GM18499 (cell line): ENCODE measurements at regions not wholly inside any gene's neighbourhood (a gene's known extent, or its start where the extent isn't known, plus 50 kb on each side); places are given as distances from the start of the nearest gene placed in this dataset.
"Not testable (repeated sequence)": the region's sequence is repeated elsewhere in the genome, so short reads cannot be mapped to it uniquely, and the experiment has no call there.

Experiments used
- ATAC-seq: cut with Tn5 transposase; IDR thresholded peaks from one replicate; pipeline ENCODE4 v1.9.1; 2021; ENCODE audit warnings: moderate number of reproducible peaks; ENCODE audit not compliant: insufficient read depth, unreplicated experiment

GRCh38 chr3:153357436-153357835, 195.4 kb downstream of the RAP2B start:
- ATAC-seq: no peak

- ATAC-seq: no peak
These were observed 207.7 kb downstream of the RAP2B start for GRCh38 chr3:153369561-153370374.

GRCh38 chr3:153370680-153371079, 208.7 kb downstream of the RAP2B start:
- ATAC-seq: no peak

- no peak for ATAC-seq
These were observed 210.3 kb downstream of the RAP2B start for GRCh38 chr3:153372326-153372725.

- peak; percentile 75 for ATAC-seq
These were observed 211.6 kb downstream of the RAP2B start for GRCh38 chr3:153373606-153374005.

- ATAC-seq: not testable (repeated sequence)
These were observed 216.3 kb downstream of the RAP2B start for GRCh38 chr3:153378366-153378765.

GRCh38 chr3:153379516-153379915, 217.5 kb downstream of the RAP2B start:
- no peak for ATAC-seq

GRCh38 chr3:153385343-153385742, 223.3 kb downstream of the RAP2B start:
- ATAC-seq: no peak

GRCh38 chr3:153392363-153392762, 230.3 kb downstream of the RAP2B start:
- ATAC-seq: no peak

- no peak for ATAC-seq
These were observed 232.0 kb downstream of the RAP2B start for GRCh38 chr3:153394017-153394416.

- ATAC-seq: no peak
These were observed 234.6 kb downstream of the RAP2B start for GRCh38 chr3:153396581-153396980.

GRCh38 chr3:153397794-153398193, 235.8 kb downstream of the RAP2B start:
- ATAC-seq: no peak

GRCh38 chr3:153399636-153400035, 237.6 kb downstream of the RAP2B start:
- peak; percentile 89 for ATAC-seq

- no peak for ATAC-seq
These were observed 238.6 kb downstream of the RAP2B start for GRCh38 chr3:153400641-153401040.

- ATAC-seq: no peak
These were observed 242.1 kb downstream of the RAP2B start for GRCh38 chr3:153404157-153404556.

- not testable (repeated sequence) for ATAC-seq
These were observed 243.3 kb downstream of the RAP2B start for GRCh38 chr3:153405320-153405719.

GRCh38 chr3:153410517-153410916, 248.5 kb downstream of the RAP2B start:
- no peak for ATAC-seq

GRCh38 chr3:153414982-153415381, 253.0 kb downstream of the RAP2B start:
- no peak for ATAC-seq

- ATAC-seq: no peak
These were observed 260.3 kb downstream of the RAP2B start for GRCh38 chr3:153422314-153422713.

GRCh38 chr3:153423820-153424219, 261.8 kb downstream of the RAP2B start:
- ATAC-seq: not testable (repeated sequence)

GRCh38 chr3:153426344-153426743, 264.3 kb downstream of the RAP2B start:
- ATAC-seq: no peak

- ATAC-seq: no peak
These were observed 264.8 kb downstream of the RAP2B start for GRCh38 chr3:153426803-153427202.
